T47D (cell line): ENCODE measurements at regions not wholly inside any gene's neighbourhood (a gene's known extent, or its start where the extent isn't known, plus 50 kb on each side); places are given as distances from the start of the nearest gene placed in this dataset.

Experiments
- DNase-seq, 2 experiments: peaks; one replicate each; pipeline versions ENCODE4 v3.0.0 to v3.0.0-alpha.2; 2011 to 2012; ENCODE audit warnings: low read depth in 1 of 2, low spot score in 1 of 2
- JUND ChIP-seq: IDR thresholded peaks from 2 replicates; pipeline ENCODE4 v1.6.1; 2012; ENCODE audit warnings: low read depth
- in situ Hi-C: cut with HindIII; loops from 2 replicates; pipeline ENCODE4 v1.10.0; 2016; ENCODE audit warnings: low sequenced_read_pairs, low pct_unique_long_range_greater_than_20kb

DNA sequence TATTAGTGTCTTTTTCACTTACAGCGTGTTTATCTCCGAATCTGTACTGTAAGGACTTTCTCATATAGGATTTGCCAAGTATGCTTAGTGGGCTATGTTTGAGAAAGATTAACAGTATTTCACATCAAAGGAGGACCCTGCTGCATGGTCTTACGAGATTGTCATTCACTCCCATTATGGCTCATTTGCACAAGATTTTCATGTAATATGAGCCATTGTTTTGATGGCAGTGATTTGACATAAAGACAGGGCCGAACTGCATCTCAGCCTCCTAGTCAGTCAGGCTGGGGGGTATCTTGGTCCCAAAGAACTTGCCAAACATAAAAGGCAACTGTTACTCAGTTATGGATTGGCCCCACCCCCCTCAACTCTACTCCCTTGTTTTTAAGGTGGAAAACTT lies 205.9 kb downstream of the ZIC1 start:
- DNase-seq = no peak
- TF ChIP-seq JUND = no peak
- in situ Hi-C loops = no loop called here

DNA sequence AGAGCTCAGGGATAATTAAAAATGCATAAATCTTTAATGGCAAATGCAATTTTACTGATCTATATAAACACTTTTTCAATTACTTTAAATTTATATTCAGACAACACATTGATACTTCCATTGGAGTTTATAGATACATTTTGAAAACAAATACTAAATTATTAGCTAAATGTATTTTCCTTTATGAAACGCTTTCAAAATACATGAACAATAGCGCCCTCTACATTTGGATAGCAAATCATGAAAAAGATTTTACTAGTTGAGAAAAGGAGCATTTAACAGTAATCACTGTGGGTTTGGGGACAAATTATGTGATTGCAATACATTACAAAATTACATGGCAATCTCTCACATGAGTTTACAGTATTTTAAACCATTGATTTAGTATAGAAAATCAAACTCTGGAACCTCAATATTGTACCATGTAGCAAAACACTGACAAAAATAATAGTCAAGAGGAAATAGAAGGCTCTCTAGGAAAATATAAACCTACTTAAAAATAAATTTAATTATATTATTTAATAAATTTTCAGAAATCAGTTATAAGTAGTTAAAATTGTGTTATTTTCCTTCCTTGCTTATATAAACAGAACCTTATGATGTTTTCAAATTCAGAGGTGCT lies 207.9 kb downstream of the ZIC1 start:
- no peak for TF ChIP-seq JUND
- DNase-seq = peak; percentile 23 to 53
- in situ Hi-C loops = no loop called here

DNA sequence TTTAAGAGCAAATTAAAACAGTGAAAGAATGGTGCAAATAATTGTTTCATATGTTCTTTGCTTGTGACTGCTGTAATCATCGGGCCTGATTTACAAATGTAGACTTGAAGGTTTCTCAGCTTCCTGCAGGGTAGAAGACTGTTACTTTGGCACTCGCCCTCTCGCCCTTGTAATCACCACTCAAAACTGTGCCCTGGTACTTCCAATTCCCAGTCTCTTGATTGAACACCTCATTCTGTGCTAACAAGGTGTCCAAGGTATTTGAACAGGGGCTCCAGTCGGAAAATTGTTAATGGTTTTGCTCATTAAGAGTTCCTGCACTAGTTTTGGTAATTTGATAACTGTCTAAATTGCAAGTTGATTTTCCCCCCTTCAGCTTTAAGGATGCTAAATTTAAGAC lies 209.5 kb downstream of the ZIC1 start:
- no peak for TF ChIP-seq JUND
- in situ Hi-C loops = no loop called here
- no peak for DNase-seq

DNA sequence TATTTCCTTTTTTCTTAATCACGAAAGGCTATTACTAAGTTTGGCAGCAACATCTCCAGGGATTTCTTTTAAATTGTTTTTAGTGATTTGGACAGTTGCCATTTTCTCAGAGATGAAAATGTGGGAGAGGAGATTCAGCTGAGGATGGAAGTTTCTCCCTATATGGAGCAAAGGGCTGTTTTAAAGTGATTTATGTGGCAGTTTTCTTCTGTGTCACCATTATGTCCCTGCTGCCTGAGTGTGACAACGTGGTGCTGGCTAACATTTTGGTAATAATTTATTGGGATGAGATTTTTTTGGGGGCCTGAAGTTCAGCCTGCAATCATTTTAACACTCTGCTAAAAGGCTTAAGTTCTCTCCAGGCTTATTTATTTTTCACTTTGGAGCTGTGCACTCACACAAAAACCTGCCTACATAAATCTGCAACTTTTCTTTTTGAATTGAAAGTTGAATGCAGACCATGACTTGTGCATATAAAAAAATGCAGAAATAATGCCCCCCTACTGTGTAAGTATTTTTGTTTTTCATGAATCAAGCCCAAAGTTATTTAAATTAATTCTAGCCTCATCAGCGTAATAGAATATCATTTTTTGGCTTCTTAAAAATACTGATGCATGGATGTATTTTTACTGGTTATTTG lies 210.9 kb downstream of the ZIC1 start:
- no peak for TF ChIP-seq JUND
- in situ Hi-C loops = no loop called here
- no peak for DNase-seq

DNA sequence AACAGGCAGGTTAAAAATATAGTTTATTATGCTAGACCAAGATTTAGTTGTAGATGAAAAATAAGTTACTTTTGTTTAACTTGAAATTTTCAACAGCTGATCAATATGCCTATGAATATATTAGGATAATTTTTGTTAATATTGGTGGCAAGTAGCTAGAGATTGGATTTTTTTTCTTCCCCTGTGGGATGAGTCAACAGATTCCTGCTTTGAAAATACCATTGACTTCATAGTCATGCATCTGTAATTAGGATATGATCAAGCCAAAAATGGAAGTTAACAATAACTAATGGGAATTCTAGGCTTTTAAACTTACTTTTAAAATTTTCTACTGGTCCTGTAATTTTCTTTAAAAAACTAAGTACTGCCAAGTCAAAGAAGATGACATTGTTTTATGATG lies 211.7 kb downstream of the ZIC1 start:
- no peak for DNase-seq
- in situ Hi-C loops = no loop called here
- no peak for TF ChIP-seq JUND

DNA sequence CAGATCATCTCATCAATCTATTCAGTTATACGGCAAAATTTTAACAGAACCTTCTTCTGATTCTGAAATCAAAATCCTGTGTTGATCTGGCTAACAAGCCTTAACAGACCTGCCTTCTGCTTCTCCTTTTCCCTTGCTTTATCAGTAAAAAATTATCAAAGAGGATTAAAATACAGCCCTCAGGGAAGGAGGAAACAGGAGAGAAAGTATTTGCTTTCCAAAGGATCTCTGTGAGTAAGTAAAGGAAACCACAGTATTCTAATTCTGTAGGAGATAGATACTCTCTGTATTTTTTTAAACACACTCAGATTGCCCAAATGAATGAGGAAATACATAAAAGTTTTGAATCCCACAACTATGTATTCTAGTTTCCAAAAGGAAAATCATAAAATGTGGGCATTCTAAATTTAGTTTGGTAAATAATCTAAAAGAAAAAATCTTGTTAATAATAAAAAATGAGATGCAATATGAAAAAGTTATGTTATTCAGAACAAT lies 221.8 kb downstream of the ZIC1 start:
- no peak for DNase-seq
- in situ Hi-C loops = no loop called here
- no peak for TF ChIP-seq JUND

DNA sequence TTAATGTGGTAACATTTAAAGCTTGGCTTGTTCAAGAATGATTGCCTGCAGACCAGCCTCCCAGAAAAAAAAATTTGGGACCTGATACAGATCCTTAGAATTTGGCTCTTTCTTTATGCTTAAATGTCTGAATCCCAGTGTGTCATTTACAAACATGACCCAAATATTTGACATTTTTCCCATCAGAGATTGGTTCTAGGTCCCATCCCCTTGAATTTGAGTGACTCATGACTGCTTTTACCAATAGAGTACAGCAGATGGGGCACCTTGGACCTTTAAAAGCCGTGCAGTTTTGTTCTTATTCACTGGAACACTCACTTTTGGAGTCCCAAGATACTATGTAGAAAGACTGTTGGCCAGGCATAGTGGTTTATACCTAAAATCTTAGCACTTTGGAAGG lies 231.6 kb downstream of the ZIC1 start:
- in situ Hi-C loops = no loop called here

DNA sequence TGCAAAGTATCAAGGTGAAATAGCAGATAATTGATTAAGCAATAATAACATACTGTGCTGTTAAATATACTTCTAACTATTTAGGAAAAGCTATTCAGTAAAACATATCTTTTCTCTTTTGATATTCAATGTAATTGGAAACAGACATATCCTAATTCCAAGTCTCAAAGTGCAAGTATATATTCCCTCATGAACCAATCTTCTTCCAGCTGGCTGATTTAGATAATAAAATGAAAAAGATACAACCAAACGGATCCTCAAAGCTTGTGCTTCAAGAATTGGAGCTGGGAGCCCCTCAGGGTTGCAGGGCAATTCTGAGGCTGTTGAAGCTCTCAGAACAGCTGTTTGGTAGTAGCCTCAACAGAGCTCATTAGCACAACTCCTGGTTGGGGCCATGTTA lies 236.6 kb downstream of the ZIC1 start:
- DNase-seq = no peak
- TF ChIP-seq JUND = no peak
- in situ Hi-C loops = no loop called here

More for the DNA sequence above, 231.6 kb downstream of the ZIC1 start:
- DNase-seq = peak in 1 of 2 experiments; percentile 40
- no peak for TF ChIP-seq JUND

DNA sequence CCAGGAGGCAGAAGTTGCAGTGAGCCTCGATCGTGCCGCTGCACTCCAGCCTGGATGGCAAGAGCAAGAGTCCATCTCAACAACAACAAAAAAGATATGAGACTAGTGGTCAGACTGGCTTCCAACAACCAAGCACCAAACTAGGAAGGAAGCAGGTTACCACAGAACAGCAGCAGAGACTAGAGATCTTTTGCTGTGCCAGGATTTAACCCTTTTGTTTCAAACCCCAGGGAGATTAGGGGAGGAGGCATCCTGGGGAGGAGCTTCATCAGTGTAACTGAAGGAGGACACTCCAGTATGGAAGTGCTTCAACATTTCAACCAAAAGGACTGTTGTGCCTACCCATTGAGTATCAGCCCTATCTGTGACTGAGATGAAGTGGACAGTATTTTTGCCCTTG lies 240.3 kb downstream of the ZIC1 start:
- no peak for TF ChIP-seq JUND
- DNase-seq = no peak
- in situ Hi-C loops = no loop called here

DNA sequence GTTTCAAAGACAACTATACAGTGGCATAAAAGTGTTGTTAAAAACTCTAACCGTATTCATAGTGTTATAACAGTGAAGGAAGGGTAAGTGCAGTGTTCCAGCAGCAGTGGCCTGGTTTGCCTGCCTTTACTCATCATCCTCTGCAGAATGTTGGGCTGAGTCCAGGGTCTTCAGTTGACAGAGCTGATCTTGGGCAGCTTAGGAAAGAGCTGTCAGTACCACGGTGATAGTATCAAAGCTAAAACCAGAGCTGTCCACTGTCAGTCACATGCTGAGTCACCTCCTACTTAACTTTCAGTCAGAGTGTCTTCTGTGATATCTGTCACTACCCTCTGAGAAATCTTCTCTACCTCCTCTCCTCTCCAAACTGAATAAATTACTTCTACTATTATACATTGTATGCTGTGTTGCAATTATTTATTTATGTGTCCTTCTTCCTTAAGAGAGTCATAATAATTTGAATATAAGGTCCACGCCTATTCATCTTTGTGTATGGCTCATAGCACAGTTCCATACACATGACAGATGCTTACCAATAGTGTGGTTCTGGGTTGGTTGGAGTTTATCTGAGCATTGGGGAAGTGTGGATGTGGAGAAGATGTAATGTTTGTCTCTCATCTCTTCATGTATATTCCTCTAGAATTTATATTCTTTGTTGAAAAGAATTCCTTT lies 242.1 kb downstream of the ZIC1 start:
- TF ChIP-seq JUND = no peak
- no peak for DNase-seq
- in situ Hi-C loops = no loop called here

DNA sequence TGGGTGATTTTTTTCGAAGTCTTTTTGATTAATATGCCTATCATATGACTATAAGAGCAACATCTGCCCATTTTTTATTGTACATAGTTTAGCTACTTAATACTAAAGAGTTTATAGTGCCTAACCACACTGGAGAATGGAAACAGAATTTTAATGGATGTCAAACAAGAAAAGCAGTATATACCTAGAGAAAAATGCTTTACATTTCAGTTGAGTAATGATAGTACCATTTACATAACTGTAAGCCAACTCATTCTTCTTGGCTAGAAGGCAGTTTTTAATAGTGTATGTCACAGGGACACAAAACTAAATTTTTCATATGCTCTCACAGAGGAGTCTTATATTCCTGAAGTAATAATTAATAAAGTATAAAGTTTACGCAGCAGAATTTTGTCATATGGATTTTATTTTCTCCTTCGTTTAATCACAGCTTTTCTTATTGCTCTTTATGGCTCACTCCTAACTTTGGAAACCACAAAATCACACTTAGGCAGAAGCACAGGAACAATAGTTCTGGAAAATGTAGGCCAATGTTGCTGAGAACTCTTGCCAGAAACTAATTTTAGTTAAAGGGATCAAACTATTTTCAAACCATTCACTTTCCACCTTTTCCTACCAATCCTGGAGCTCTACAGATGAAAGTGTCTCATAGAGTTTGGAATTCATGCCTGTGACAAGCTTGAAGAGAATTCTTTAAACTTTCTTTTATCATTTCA lies 243.6 kb downstream of the ZIC1 start:
- no peak for TF ChIP-seq JUND
- in situ Hi-C loops = no loop called here

DNA sequence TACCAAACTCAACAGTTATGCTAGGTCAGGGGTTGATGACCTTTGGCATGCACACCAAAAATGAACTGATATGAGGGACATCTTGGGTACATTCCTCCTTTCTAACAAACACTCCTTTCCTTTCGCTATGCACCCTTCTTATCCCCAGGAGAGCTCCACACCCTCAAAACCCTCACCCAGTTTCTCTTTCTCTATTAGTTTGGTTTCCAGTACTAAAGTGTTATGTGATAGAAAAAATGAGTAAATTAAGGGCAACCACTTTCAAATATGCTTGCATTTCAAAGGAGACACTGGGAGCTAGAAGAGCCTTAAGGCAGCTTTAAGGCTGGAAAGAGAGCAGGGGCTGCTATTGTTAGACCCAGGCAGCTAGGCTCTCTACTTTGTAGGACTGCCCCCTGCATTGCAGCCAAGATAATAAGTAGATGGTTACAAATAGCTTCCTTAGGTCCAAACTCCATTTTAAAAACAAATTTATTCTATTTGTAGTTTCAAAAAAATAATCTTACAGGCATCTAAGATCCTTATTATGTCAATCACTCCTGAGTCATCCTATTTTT lies 244.3 kb downstream of the ZIC1 start:
- in situ Hi-C loops = no loop called here
- TF ChIP-seq JUND = no peak
- no peak for DNase-seq

More for the DNA sequence above, 243.6 kb downstream of the ZIC1 start:
- DNase-seq = no peak
